ENCODE measurements at regions not wholly inside any gene's neighbourhood (a gene's known extent, or its start where the extent isn't known, plus 50 kb on each side); places are given as distances from the start of the nearest gene placed in this dataset.
"Not testable (repeated sequence)": the region's sequence is repeated elsewhere in the genome, so short reads cannot be mapped to it uniquely, and the experiment has no call there.

GRCh38 chr4:103842076-103842475 is 122.3 kb upstream of the TACR3 start:
- no peak for DNase-seq

DNA sequence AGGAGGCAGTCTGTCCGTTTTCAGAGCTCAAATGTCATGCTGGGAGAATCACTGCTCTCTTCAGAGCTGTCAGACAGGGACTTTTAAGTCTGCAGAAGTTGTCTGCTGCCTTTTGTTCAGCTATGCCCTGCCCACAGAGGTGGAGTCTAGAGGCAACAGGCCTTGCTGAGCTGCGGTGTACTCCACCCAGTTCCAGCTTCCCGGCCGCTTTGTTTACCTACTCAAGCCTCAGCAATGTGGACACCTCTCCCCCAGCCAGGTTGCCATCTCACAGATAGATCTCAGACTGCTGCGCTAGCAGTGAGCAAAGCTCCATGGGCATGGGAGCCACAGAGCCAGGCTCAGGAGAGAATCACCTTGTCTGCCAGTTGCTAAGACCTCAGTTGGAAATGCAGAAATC is 90.5 kb upstream of the TACR3 start:
- not testable (repeated sequence) for DNase-seq

DNA sequence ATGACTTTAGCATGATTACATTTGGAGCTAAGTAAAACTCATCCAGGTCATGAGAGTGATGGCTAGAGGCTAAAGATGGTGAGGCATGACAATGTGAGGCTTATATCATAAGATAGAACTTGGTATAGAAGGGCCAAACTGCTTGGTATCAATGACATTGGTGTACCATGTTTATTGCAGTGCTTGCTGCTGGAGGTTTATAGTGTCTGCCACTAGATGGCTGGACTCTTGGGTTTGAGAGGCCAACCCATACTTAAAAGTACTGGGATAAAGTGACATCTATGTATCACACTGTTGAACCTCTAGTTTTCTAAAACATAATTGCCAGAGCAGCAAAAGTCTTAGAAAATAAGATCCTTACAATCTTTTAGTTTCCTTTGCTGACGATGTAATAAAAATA is 83.0 kb upstream of the TACR3 start:
- no peak for DNase-seq

- DNase-seq = no peak
Measured at GRCh38 chr4:103787057-103787456, 67.3 kb upstream of the TACR3 start.

- DNase-seq = no peak
Measured at GRCh38 chr4:103786593-103786992, 66.8 kb upstream of the TACR3 start.

DNA sequence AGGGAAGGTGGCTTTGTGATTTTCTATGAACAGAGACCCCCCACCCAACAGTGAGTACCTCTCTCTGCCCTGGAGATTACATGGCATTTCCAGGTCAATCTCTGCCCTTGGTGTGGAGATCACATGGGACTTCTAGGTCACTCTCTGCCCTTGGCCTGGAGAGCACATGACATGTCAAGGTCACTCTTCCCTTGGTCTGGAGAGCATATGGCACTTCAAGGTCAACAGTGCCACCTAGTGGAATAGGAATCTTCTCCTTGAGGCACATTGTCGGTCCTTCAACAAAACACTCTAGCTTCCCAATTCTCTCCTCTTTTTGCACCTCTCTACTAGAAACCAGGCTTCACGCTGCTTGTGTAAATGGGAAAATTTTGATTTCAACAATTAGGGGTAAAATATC is 66.2 kb upstream of the TACR3 start:
- DNase-seq = no peak

DNA sequence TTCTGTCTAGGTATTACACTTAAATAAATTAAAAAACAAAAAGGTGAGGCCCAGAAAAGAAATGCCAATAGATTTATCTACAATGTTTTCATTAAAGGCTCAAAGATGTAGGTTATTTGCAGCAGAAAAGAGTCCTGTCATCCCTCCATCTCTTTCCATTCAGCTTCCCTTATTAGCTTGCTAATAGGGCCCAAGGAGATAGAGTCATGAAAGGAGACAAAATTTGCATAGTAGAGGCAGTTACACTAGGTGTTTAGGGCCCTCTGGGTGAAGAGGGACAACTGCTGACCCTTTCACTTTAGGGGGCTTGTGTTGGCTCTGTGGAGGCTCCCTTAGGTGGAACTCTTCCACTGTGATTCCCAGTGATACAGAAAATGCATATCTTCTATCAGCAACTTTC is 58.4 kb upstream of the TACR3 start:
- no peak for DNase-seq

DNA sequence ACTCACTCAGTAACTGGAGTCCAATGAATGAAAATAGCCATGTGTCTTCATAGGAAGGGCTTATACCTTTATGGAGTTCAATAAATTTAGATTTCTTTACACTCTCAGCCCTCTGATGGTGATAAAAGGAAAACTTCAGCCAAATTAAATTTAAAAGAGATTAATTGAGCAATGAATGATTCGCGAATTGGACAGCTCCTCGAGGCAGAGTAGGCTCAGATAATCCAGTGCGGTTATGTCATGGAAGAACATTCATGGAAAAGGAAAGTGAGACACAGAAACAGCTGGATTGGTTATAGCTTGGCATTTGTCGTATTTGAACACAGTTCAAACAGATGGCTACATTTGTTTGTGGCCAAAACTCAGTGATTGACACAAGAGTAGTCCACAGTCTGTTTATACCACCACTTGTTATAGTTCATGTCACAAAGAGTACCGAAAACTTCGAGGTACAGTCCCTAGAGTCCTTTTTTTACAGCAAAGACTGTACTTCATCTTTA is 54.6 kb upstream of the TACR3 start:
- DNase-seq = no peak

DNA sequence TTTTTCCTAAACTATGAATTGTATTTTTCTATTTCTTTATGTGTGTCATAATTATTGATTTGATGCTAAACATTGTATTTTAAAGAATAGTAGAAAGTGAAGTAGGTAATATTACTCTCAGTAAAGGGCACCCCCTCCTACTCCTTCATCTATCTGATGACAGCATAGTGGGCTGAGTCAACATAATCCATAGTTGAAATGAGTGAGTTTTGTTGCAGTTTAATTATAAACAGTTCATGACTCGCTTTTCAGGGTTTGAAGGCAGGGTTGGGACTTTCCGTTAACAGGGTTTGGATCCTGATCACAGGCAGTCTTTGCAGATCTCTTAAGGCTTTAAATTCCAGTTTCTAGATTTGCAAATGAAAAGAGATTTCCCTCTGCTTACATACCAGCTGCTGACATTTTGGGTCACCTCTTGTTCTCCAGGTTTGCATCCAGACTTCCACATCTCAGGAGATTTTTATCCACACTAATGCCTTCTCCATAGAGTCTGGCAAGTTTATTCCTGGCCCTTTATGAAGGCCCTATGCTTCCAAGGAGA is 54.0 kb upstream of the TACR3 start:
- no peak for DNase-seq

All from NCI-H2081 treated with DMSO at 0.1 percent for 48 hours (cell line).